ENCODE measurements at regions not wholly inside any gene's neighbourhood (a gene's known extent, or its start where the extent isn't known, plus 50 kb on each side); places are given as distances from the start of the nearest gene placed in this dataset.
A peak's percentile ranks its signal among the peaks of the same experiment; 100 is the strongest.

- DNase-seq = no peak
Observed at GRCh38 chr20:40203032-40203431, 486.0 kb downstream of the MAFB start.

DNA sequence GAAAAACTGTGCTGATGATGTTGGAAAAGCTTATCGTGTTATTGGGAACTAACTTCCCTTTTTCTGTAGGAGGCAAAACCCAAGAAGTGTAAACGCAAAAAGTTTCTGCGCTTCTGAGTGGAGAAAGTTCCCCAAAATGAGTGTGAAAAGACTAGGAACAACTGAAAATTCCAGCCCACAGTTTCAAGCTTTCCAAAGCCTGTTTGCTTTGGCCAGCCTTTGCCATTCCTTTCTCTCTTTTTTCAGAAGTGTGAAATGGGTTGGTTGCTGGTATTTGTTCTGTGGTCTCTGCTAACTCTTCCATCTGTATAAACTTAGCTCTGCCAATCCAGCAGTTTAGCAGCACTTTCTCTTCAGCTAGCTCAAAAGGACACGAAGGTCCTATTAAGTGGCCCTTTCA lies 491.3 kb downstream of the MAFB start:
- DNase-seq = peak; percentile 8

DNA sequence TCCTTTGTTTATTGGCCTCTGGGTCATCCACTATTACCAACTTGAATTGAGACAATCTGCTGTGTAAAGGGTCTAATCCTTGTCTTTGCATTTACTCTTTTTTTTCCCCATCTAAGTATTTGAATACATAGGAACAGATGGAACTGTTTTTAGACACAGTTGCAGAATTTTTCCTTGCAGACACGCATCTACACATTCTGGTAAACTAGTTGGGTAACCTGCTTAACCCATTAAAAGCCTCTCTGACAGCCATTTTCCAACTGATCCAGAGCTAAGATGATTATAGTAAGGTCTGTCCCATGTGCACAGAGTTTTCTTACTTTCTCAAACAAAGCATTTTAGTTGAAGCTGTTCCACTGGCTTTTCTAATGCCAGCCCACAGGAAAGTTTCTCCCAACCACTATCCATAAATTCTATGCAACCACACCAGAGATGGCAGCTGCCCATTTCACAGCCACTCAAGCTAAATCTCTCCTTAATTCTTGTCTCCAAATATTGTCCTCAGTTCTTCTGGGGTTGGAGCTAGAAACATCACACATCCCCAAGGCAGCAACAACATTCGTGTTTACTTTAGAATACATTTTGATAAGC lies 492.1 kb downstream of the MAFB start:
- DNase-seq = no peak

- DNase-seq = no peak
Observed at GRCh38 chr20:40195742-40196141, 493.3 kb downstream of the MAFB start.

GRCh38 chr20:40192529-40192928 lies 496.5 kb downstream of the MAFB start:
- DNase-seq = peak; percentile 21

GRCh38 chr20:40192081-40192480 lies 497.0 kb downstream of the MAFB start:
- DNase-seq = peak; percentile 51

GRCh38 chr20:40191573-40191972 lies 497.5 kb downstream of the MAFB start:
- no peak for DNase-seq

GRCh38 chr20:40189621-40190020 lies 499.4 kb downstream of the MAFB start:
- no peak for DNase-seq

DNA sequence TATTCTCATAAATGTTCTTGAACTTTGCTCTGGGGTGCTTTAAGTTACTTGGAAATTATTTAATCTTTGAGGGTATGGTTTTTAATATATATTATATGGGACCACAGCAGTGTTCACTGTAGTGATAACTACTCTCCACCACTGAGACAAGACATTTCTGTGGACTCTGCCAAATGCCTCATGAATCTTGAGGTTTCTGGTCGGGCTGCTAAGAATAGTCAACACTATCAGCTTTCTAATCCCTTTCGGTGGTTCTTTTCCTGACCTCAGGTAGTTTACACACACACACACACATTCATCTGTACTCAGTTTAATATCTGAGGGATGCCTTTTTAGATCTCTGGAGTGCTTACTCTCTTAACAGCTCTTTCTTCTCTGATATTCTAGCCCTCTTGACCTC lies 500.7 kb downstream of the MAFB start:
- no peak for DNase-seq

- DNase-seq = no peak
Observed at GRCh38 chr20:40186826-40187225, 502.2 kb downstream of the MAFB start.

- no peak for DNase-seq
Observed at GRCh38 chr20:40181676-40182075, 507.4 kb downstream of the MAFB start.

DNA sequence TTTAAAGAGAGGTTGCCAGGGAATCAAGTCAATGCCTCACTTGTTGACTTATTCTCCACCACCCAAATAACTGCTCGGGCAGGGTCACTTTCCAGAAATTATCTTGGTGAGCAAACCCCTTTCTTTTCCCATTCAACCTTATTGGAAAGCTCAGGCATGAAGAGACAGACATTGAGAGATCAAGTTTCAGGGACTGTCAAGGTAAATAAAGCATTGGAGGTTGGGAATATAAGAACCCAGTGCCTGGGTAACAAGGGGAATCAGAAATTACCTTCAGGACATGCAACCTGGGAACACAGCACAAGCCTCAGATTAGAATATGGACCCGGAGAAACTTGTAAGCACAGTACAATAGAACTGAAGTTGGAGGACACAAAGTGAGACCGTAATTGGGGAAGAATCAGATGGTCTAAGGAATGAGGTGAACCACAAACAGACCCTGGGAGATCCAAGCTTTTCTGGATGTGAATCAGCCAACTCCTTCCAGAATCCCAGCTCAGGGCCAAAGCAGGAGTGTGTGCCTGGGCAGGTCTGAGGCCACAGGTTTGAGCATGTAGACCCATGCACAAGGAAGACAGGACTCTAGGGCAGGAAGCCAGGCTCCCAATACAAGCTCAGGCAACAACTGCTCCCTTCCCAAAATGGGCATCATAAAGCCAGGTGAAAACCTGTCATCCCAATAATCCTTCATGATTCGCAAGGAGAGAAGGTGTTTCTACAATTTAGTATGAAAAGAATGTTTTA lies 512.8 kb downstream of the MAFB start:
- DNase-seq = no peak

DNA sequence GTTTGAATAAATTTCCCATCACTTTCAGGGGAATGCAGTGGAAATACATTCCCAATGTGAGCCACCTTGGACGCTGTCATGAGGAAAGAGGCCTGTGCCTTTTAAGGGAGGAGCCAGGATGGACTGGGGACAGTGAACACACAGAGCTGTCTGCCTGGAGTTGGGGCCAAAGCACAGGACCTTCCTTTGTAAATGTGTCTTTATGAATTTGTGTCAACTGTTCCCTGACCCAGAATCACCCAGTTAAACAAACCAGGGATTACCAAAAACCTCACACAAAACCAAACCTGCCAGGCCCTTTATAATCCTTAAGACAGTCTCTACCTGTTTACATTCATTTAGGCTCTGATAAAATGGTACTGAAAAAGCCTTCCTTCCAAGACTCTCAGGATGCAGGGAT lies 513.7 kb downstream of the MAFB start:
- no peak for DNase-seq

GRCh38 chr20:40173872-40174271 lies 515.2 kb downstream of the MAFB start:
- DNase-seq = no peak

GRCh38 chr20:40168981-40169620 lies 519.9 kb downstream of the MAFB start:
- peak; percentile 74 for DNase-seq

DNA sequence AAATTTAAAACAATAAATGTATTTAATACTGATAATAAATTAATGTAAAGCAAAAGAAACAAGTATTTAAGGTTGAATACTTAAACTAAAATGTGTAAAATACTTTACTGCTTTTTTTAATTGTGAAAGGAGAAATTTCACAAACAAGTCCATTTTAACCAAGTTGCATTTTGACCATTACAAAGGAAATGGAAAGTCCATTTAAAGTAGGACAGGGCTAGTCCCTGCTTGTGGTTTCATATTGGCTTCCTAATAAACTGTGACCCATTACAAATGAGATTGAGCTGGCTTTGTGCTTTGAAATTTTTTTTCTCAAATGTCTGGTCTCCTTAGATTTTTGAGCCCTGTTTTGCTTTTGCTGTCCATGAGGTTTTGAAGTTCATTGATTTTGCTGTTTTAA lies 527.6 kb downstream of the MAFB start:
- peak; percentile 33 for DNase-seq

GRCh38 chr20:40160097-40160550 lies 528.9 kb downstream of the MAFB start:
- peak; percentile 77 for DNase-seq

GRCh38 chr20:40159276-40159675 lies 529.8 kb downstream of the MAFB start:
- DNase-seq = peak; percentile 14

- no peak for DNase-seq
Observed at GRCh38 chr20:40156600-40157317, 532.3 kb downstream of the MAFB start.

- no peak for DNase-seq
Observed at GRCh38 chr20:40154514-40154913, 534.5 kb downstream of the MAFB start.

GRCh38 chr20:40148886-40149285 lies 540.1 kb downstream of the MAFB start:
- DNase-seq = no peak

GRCh38 chr20:40146071-40146470 lies 543.0 kb downstream of the MAFB start:
- DNase-seq = peak; percentile 49

DNA sequence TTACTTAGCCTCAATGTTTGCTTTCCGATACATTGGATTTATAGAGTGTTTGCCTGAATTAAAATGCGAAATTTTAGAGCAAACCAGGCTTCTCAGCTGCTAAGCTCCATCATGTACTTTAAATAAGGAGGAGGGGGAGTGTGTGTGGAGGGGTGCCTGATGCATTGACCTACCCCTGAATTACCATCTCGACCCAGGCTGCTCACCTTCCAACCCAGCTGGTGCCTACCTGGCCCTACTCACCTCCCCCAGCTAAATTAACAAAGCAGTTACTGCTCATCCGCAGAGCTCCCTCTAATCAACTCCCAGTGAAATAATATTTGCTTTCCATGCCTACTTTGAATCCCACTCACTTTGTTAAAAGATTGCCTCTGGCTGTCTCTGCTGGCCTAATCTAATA lies 544.5 kb downstream of the MAFB start:
- DNase-seq = no peak

DNA sequence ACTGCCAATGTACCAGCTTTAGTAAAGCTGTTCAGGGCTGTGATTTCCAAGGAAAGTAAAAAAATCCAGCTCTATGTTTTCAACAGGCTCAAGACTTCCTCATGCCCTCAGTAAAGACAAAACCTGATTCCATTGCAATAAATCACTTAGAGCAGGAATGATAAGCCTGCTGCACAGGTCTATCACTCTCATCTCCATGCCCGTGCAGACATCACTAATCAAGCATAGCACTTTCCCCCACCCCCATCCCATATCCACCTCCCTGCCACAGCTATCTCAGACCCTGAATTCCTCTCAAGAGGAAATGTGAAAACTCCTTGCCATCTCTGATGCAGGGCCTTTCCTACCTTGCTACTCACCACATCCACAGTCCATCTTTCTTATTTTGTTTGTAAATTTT lies 554.9 kb downstream of the MAFB start:
- DNase-seq = no peak
